Iris pigment epithelial cell (primary cell): ENCODE measurements at regions not wholly inside any gene's neighbourhood (a gene's known extent, or its start where the extent isn't known, plus 50 kb on each side); places are given as distances from the start of the nearest gene placed in this dataset.
A peak's percentile ranks its signal among the peaks of the same experiment; 100 is the strongest.
"Not testable (repeated sequence)": the region's sequence is repeated elsewhere in the genome, so short reads cannot be mapped to it uniquely, and the experiment has no call there.

Experiments
- DNase-seq: peaks from one replicate; pipeline ENCODE4 v3.0.0-alpha.2; 2011; ENCODE audit warnings: low read depth

- DNase-seq = no peak
Measured at GRCh38 chr1:177640687-177641086, 329.2 kb downstream of the SEC16B start.

- not testable (repeated sequence) for DNase-seq
Measured at GRCh38 chr1:177634151-177634550, 335.7 kb downstream of the SEC16B start.

- peak; percentile 71 for DNase-seq
Measured at GRCh38 chr1:177632923-177633615, 336.8 kb downstream of the SEC16B start.

GRCh38 chr1:177631770-177632169 is 338.1 kb downstream of the SEC16B start:
- no peak for DNase-seq

GRCh38 chr1:177629526-177629925 is 340.3 kb downstream of the SEC16B start:
- DNase-seq = peak; percentile 75

- DNase-seq = no peak
Measured at GRCh38 chr1:177627148-177627910, 342.5 kb downstream of the SEC16B start.

GRCh38 chr1:177620636-177621190 is 349.1 kb downstream of the SEC16B start:
- peak; percentile 63 for DNase-seq

- DNase-seq = peak; percentile 75
Measured at GRCh38 chr1:177615251-177615650, 354.6 kb downstream of the SEC16B start.

- DNase-seq = no peak
Measured at GRCh38 chr1:177611402-177611801, 358.5 kb downstream of the SEC16B start.

GRCh38 chr1:177609953-177610352 is 359.9 kb downstream of the SEC16B start:
- no peak for DNase-seq

- DNase-seq = no peak
Measured at GRCh38 chr1:177600936-177601335, 368.9 kb downstream of the SEC16B start.

GRCh38 chr1:177600321-177600720 is 369.5 kb downstream of the SEC16B start:
- DNase-seq = no peak

- no peak for DNase-seq
Measured at GRCh38 chr1:177597393-177597792, 372.5 kb downstream of the SEC16B start.

GRCh38 chr1:177596485-177596884 is 373.4 kb downstream of the SEC16B start:
- no peak for DNase-seq

- DNase-seq = no peak
Measured at GRCh38 chr1:177593105-177593504, 376.8 kb downstream of the SEC16B start.

GRCh38 chr1:177592624-177593023 is 377.2 kb downstream of the SEC16B start:
- no peak for DNase-seq

GRCh38 chr1:177591155-177591554 is 378.7 kb downstream of the SEC16B start:
- no peak for DNase-seq

- DNase-seq = no peak
Measured at GRCh38 chr1:177589166-177589565, 380.7 kb downstream of the SEC16B start.

GRCh38 chr1:177586429-177586828 is 383.4 kb downstream of the SEC16B start:
- DNase-seq = peak; percentile 91

GRCh38 chr1:177585302-177586220 is 384.3 kb downstream of the SEC16B start:
- no peak for DNase-seq

- DNase-seq = no peak
Measured at GRCh38 chr1:177573901-177574300, 396.0 kb downstream of the SEC16B start.

GRCh38 chr1:177571485-177572076 is 398.3 kb downstream of the SEC16B start:
- peak; percentile 55 for DNase-seq
